ENCODE measurements at regions not wholly inside any gene's neighbourhood (a gene's known extent, or its start where the extent isn't known, plus 50 kb on each side); places are given as distances from the start of the nearest gene placed in this dataset.
"Not testable (repeated sequence)": the region's sequence is repeated elsewhere in the genome, so short reads cannot be mapped to it uniquely, and the experiment has no call there.

- DNase-seq (ENCODE audit: low read depth in 2 of 2), result no peak
Observed at GRCh38 chr6:141877275-141877983, 255.3 kb upstream of the GJE1 start.

DNA sequence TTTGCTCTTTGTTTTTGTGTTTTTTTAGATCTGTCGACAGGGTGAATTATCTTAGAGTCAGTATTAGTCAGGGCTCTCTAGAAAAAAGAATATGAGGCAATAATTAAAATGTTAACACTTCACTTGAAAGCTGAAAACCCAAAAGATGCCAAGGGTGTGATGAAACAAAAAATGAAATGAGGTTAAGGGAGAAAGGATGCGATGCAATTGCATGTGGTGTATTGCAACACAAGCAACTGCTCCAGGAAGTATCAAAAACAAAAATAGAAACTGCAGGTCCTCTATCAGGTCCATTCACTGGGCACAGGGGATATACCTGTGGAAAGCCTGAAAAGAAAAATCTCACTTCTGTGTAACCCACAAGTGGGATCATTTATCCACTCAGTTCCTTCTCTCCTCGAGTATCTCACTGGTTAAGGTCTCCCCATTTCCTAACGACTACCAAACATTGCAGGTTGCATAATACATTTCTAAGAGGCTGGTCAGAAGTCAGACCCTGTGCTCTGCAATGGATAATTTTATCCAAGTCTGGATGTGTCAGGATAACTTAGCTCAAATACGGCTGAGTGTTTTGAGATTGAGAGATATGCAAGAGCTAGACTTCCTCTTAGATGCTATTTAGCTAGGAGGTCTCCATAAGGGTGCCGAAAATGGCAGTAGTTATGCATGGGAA, 257.7 kb upstream of the GJE1 start:
- no peak for DNase-seq (ENCODE audit: low read depth in 2 of 2)

- DNase-seq (ENCODE audit: low read depth in 2 of 2), result not testable (repeated sequence)
Observed at GRCh38 chr6:141869509-141869908, 263.2 kb upstream of the GJE1 start.

DNA sequence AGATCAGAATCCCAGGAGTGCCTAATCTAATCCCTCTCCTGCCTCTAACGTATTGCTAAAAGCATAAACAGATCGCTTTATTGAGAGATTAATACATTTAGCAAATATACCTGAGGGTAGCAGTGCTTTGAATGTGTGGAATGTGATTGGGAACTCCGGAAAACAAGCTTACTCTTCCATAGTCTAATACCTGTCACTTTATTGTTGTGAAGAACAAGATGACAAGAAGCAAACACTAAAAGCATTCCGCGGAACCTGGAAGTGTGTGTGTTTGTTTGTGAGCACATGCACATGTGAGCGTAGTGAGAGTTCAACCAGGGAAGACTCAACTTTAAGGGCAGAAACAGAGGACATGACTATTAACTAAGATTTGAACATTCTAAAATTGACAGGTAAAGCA, 265.0 kb upstream of the GJE1 start:
- DNase-seq (ENCODE audit: low read depth in 2 of 2), result no peak

- DNase-seq (ENCODE audit: low read depth in 2 of 2), result no peak
Observed at GRCh38 chr6:141866731-141867497, 265.8 kb upstream of the GJE1 start.

DNA sequence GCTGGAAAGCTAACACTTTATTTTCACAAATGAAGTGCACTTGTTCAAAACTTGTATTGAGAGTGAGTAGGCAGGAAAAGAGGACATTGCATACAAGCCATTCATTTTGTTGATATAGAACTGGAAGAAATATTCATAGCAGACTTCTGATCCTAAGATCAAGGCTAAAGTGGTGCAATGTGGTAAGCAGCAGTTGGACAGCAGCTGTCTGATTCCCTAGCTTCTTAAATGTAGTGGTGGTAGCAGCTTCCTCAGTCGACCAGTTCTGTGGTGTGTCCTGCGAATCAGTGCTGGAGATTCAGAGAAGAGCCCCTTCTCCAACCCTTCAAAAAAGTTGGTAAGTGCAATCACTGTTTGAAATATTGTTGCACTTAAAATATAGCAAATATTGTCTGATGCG, 281.7 kb upstream of the GJE1 start:
- DNase-seq (ENCODE audit: low read depth in 2 of 2), result no peak

- no peak for DNase-seq (ENCODE audit: low read depth in 2 of 2)
Observed at GRCh38 chr6:141848029-141848890, 284.5 kb upstream of the GJE1 start.

DNA sequence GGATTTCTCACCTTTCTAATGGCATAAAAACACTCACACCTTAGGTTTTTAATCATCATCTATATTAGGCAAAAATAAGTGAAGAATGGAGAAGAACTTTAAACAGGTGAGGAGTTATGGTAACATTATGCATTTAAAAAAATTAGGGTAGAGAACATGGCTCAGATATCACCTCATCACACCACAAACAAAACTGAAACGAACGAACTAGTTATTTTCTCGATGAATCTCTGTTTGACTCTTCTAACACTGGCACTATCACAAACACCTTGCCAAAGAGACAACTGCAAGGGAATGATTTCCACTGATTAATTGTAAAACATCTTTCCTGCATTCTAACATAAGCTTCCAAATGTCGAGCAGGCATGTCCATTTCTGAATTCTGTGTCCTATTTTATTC, 286.1 kb upstream of the GJE1 start:
- no peak for DNase-seq (ENCODE audit: low read depth in 2 of 2)

GRCh38 chr6:141843178-141843834, 289.4 kb upstream of the GJE1 start:
- no peak for DNase-seq (ENCODE audit: low read depth in 2 of 2)

- no peak for DNase-seq (ENCODE audit: low read depth in 2 of 2)
Observed at GRCh38 chr6:141833001-141833655, 299.6 kb upstream of the GJE1 start.

DNA sequence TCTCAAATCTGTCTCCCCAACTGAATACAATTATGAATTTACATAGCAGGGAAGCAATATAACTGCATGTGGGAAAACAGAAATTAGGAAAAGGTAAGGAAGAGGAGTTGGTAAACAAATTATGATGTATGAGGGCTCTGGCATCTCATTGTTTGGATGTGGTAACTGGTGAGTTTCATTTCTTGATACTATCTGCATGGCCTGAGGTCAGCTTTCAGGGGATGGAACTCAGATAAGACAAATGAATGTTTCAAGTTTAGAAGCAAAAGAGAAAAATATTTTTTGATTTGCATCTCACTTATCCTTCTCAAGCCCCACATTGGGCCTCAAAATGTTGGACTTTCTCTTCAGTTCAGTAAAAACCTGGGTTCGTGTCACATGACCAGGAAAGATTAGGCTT, 302.2 kb upstream of the GJE1 start:
- DNase-seq (ENCODE audit: low read depth in 2 of 2), result no peak

GRCh38 chr6:141829566-141830360, 303.0 kb upstream of the GJE1 start:
- no peak for DNase-seq (ENCODE audit: low read depth in 2 of 2)

GRCh38 chr6:141824350-141824749, 308.4 kb upstream of the GJE1 start:
- DNase-seq (ENCODE audit: low read depth in 2 of 2), result no peak

DNA sequence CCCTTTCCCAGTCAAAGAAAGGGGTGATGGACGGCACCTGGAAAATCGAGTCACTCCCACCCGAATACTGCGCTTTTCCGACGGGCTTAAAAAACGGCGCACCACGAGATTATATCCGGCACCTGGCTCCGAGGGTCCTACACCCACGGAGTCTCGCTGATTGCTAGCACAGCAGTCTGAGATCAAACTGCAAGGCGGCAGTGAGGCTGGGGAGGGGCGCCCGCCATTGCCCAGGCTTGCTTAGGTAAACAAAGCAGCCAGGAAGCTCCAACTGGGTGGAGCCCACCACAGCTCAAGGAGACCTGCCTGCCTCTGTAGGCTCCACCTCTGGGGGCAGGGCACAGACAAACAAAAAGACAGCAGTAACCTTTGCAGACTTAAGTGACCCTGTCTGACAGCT, 317.7 kb upstream of the GJE1 start:
- not testable (repeated sequence) for DNase-seq (ENCODE audit: low read depth in 2 of 2)

- no peak for DNase-seq (ENCODE audit: low read depth in 2 of 2)
Observed at GRCh38 chr6:141809901-141810300, 322.8 kb upstream of the GJE1 start.

- no peak for DNase-seq (ENCODE audit: low read depth in 2 of 2)
Observed at GRCh38 chr6:141808662-141809061, 324.1 kb upstream of the GJE1 start.

- not testable (repeated sequence) for DNase-seq (ENCODE audit: low read depth in 2 of 2)
Observed at GRCh38 chr6:141800973-141801372, 331.8 kb upstream of the GJE1 start.

DNA sequence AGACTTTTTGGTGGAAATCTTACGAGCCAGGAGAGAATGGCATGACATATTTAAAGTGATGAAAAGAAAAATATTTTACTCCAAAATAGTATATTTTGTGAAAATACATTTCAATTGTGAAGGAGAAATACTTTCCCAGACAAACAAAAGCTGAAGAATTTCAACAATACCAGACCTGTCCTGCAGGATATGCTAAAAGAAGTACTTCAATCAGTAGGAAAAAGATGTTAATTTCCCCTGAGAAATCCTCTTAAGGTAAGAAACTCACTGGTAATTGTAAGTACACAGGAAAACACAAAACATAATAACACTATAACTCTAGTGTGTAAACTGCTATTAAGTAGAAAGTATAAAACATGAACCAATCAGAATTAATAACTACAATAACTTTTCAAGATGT, 341.8 kb upstream of the GJE1 start:
- no peak for DNase-seq (ENCODE audit: low read depth in 2 of 2)

GRCh38 chr6:141788096-141788495, 344.6 kb upstream of the GJE1 start:
- no peak for DNase-seq (ENCODE audit: low read depth in 2 of 2)

GRCh38 chr6:141783585-141783984, 349.1 kb upstream of the GJE1 start:
- no peak for DNase-seq (ENCODE audit: low read depth in 2 of 2)

All from lung microvascular endothelial cell (primary cell).